Glomerular visceral epithelial cell (primary cell): ENCODE measurements at regions not wholly inside any gene's neighbourhood (a gene's known extent, or its start where the extent isn't known, plus 50 kb on each side); places are given as distances from the start of the nearest gene placed in this dataset.

Source experiments
- DNase-seq: peaks from one replicate; pipeline ENCODE4 v3.0.0-alpha.2; 2016; ENCODE audit errors: extremely low spot score

DNA sequence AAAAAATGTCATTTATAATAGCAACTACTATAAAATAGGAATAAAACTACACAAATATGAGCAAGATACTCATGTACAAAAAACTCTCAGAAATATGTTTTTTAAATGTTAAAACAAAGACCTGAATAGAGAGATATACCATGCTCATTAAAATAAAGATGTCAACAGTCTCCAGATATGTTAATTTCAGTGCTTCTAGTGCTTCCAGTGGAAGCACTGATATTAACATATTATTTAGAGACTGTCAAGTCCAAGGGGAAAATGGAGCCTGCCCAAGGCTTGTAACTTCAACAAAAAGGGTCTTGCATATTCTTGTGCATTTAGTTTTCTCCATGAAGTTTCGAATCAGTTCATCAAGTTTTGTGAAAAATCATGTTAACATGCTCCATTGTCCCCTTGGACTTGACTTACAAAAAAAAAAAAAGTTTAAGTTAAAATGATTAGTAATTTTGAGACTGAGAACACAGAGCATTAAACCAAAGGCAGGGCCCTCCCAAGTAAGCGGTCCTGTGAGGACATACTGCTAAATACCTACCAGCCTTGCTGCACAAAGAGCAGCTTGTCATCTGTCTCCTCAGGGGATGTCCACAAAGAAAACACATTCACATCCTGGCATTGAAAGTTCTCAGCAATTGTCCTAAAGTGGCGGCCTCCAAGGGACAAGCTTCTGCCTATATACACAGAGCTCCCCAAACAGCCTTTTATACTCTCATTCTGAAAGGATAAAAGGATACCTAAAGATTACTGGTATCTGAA is 501.9 kb upstream of the CHAC2 start:
- DNase-seq, result no peak

DNA sequence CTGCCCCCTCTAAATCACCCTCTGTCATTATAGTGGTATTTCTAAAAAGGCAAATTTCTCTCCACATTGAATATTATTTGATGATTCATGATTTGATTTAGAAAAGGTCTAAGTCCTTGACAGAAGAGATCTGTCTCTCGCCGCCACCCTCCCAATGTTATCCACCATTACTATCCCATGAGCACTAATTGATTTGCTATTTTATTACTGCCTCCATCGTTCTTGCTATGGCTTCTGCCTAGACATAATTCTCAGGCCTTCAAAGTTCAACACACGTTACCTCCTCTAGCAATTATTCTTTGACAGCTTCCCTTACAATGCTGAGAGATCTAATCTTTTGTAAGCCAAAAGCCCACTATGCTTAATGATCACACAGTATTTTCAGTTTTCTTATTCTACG is 507.0 kb upstream of the CHAC2 start:
- DNase-seq, result no peak

DNA sequence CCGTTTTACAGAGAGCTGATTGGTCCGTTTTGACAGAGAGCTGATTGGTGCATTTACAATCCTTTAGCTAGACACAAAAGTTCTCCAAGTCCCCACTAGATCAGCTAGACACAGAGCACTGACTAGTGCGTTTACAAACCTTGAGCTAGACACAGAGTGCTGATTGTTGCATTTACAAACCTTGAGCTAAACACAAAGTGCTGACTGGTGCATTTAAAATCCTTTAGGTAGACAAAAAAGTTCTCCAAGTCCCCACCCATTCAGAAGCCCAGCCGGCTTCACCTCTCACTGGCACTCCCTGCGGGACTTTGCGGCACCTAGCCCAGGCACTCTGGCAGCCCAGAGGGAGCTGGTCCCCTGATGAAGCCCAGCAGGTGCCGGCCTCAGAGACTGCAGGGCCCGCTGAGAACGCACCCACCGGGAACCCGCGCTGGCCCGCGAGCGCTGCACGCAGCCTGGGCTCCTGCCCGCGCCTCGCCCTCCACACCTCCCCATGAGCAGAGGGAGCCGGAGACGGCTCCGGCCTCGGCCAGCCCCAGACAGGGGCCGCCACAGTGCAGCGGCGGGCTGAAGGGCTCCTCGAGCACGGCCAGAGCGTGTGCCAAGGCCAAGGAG is 508.1 kb upstream of the CHAC2 start:
- DNase-seq, result no peak

DNA sequence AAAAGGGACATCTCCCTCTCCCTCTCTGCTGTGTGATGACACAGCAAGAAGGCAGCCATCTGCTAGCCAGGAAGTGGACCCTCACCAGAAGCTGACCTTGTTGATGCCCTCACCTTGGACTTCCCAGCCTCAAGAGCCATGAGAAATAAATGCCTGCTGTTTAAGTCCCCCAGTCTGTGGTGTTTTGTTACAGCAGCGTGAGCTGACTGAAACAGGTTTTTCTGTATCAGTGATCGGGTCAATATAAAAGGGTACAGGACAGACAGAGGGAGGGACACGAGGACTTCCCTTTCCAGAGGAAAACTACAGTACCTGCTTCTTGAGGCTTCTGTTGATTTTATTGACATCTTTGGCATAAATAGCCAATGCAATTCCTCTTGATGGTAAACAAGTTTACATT is 510.3 kb upstream of the CHAC2 start:
- DNase-seq, result no peak

DNA sequence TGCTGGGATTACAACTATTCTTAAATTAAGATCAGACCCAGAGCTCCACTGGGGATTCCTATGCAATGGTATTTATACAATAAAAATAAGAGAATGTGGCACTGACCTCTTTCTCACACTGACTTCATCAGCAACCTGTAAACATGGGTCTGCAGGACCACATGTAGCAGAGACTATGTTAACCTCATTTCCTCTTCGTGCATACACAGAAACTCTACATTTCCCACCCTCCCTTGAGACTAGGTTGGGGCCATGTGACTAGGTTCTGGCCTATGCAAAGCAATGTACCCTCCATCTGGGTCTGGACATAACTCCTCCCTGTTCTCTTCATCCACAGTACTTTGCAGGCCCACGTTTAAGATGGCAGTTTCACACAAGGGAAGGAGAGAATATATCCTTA is 514.4 kb upstream of the CHAC2 start:
- DNase-seq, result no peak

DNA sequence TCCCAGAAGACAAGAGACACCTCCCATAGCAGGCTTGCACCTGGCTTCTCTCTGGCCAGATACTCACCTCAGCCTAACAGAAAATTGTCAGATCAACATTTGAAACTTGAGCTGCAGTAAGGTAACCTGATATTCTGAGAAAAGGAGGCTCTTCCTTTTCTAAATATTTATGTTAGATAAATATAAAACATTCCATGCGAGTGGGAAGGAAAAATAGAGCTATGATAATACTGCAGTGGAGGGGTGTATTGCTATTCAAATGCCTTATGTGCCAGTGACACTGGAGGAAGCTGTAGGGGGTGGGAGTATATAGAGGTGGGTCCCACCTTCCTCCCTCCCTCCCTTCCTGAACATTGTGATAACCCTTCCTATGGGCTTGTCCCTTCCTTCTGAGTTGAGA is 515.5 kb upstream of the CHAC2 start:
- DNase-seq, result no peak

DNA sequence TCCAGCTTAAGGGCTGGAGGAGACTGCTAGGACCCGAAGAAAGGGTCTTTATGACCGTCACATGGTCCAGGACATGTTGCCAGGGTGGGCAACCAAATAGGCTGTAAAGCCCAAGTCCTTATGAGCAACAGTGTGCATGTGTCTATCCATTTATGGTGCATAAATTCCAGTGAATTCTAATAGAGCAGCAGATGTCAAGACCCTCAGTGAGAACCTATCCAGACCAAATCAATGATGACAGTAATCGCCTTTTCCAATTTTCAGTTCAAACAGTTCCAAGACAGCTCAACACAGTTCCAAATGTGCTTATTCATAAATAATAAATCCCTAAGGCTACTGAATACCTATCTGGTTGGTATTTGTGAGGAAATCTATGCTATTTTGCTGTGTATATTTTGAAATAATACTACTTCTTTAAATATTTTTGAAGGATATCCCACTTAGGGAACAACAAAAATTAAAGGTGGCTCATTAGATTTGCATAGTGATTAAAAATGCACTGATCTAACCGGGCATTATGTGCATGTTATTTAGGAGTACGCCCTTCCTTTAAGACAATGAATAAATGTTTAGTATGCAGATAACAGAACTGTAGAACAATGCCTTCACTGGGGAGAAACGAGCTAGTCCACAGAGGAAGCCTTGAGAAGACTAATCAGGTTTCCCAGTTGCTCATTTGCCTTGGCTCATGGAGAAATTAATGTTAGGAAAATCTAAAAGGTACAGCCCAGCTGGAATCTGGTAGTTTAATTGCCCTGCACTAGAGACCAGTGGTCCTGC is 519.5 kb upstream of the CHAC2 start:
- no peak for DNase-seq

DNA sequence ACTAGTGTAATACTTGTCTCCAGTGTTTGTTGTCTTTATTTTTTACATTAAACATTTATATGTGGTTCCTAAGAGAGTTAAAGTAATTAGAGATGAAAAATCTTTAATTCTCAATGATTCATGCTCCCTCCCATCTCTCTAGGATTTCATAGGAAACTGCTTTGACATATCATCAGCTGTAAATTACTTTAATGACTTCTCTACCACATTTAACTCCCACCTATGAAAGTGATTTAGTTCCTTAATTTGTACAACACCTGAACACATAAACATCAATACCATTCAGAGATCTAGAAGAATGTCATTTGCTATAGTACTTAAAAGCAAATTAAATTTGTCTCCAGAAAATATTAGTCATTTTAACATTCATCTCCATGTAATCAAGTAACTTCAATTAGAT is 524.2 kb upstream of the CHAC2 start:
- no peak for DNase-seq

DNA sequence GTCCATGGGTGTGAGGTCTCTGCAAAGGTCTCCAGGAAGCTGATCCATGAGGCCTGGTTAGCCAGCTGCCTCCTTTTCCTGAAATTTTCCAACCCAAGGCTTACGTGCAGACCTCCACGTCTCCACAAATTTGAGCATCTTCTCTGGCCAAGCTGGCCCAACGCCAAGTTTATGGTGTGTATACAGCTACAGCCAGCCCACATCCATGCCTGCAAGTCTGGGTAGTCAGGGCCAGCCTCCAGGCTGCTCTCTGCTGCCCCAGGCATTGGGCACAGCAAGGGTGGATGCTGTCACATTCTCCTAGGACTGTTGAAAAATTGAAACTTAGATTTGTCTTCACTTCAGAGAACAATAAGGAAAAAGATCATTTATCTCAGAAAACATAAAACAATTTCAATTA is 525.5 kb upstream of the CHAC2 start:
- DNase-seq, result no peak

DNA sequence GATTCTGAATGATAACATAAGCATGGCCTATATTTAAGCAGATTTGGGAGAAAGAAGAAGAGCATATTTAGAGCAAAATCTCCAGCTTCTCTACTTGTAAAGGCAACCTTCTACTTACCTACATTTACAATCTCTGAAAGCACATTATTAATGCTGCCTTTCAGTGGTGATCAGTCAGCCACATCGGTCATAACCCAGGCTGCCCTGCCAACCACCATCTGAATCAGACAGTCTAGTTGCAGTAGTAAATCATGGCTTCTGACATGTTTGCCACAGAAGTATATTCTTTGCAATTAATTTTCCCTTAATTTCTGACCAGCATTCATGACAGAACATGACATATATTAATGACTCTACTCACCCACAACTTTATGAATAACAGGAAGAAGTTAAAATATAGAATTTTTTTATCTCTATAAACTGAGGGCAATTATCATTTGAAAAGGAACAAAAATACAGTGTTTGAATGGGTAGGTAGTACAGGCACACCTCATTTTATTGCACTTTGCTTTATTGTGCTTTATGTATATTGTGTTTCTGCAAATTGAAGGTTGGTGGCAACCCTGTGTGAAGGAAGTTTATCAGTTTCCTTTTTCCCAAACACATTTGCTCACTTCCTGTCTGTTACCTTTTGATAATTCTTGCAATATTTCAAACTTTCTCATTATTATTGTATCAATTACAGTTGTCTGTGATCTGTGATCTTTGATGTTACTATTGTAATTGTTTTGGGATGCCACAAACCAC is 531.6 kb upstream of the CHAC2 start:
- peak; percentile 59 for DNase-seq

DNA sequence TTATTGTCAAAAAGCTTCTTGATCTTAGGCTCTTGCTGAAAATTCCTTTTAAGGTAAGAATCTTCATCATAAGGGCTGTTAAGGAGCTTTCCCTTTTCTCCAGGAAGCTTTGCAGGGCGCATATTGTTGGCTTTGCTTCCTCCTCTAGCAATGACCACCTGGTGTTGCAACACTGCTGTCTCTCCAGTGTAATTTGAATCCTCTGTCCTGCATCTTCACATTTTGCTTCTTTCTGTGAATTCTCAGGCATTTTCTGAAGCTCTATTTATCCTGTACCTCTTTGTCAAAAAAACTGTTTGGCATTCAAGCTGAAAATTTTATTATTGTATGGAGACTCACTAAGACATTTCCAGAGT is 533.1 kb upstream of the CHAC2 start:
- DNase-seq, result peak; percentile 8

DNA sequence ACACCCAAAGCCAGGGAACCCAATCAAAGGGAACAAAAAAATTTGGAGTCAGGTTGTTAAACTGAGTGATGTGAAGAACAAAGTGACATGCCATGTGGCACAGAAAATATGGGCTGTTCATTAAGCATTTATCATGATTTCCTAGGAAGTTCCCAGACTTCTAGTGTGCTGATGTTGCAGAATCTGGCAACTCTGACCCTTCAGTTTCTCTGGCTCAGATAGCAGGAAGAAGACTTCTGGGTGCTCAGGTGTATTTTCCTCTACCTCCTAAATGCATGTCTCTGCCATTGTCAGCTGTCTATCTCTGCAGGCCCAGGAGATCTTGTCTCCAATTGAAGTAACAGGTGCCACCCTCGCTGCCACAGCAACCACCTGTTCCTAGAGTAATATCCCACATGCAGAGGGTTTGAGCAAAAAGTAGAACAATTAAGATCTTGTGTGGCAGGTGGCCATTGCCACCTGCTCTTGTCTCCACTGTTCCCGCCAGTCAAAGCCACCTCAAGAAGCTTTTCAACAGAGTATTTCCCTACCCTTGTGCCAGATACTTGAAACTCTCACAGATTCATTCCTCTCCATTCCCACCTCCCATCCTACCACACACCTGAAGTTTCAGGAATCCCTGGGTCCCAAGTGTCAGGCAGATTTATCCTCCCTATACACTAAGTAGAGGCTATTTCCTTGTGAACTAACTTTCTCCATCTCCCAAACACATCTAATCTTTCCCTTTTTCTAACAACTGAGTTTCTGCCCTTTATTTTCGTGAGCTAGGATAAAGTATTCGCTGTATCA is 533.7 kb upstream of the CHAC2 start:
- DNase-seq, result no peak

DNA sequence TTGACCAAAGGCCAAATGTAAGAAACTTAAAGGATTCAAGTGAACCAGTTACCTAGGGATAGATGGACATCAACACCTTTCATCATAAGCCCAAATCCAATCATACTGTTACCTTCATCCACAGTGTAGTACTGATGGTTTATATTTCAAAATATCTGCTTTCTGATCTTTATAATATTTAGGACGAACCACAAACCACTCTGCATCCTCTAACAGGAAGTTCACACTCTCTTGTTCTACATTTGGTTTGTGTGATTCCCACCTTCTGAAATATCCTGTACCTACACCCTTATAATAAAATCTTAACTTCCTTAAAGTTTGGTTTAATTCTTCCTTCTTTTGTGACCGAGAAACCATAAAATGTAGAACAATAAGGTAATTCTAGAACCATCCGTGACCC is 535.7 kb upstream of the CHAC2 start:
- no peak for DNase-seq

DNA sequence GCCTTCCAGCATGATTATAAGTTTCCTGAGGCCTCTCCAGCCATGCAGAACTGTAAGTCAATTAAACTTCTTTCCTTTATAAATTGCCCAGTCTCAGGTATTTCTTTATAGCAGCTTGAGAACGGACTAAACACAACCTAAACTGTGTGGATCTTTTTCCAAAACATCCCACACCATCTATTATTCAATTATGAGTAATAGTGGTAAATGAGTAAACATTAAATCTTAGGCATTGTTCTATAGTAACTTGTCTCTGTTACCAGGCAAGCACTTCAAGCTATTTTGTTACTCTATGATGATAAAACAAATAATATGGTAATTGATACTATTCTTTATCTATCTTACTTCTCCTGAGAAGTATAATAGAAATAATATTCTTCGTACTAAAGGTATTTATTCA is 536.9 kb upstream of the CHAC2 start:
- no peak for DNase-seq

DNA sequence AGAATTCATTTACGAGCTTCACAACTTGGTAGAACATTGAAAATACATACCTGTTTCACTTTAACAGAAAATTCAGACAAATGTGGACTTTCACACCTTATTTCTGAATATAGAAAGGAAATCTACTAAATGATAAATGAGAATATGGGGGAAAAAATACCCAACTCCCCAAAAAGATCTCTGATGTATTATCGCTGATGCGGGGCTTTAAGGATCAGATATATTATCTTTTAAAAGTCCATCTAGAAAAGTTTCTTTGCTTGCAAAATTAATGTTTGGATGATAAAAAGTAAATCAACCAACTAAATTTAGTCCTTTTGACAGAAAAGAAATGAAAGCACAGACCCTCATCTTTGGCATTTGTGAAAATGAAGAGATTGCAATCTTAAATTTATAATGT is 540.1 kb upstream of the CHAC2 start:
- DNase-seq, result no peak

DNA sequence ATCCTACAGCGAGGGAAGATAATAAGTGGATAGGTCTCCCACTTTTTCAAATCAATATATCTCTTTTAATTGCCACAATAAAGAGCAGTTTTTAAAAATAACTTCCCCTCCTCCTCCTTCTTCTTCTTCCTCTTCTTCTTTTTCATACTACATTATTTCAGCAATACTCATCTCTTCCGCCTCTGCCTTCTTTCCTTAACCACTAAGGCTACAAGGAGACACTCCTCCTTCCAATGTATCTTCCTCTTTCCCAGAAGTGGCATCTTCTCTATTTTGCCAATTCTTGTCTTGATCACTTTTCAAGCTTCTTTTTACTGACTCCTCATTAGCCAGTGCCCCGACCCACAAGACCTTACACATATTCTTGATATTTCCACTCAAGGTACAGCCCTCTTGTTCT is 546.6 kb upstream of the CHAC2 start:
- DNase-seq, result no peak

DNA sequence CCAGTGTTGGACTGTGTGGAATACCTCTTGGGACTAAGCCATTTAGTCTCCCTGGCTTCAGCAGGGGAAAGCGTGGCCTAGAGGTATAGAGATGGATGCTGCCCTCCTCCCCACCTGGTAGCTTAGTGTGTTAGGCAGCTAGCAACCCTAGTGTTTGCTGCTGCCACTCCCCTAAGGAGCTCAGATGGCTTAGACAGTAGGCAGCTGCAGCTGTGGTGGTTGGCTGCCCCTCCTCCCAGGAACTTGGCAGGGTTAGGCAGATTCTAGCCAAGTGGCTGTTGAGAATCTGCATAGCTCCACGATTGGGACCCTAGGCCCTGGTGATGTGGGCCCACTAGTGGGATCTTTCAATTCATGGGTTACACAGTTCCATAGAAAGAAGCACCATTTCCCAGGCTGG is 550.4 kb upstream of the CHAC2 start:
- DNase-seq, result no peak

DNA sequence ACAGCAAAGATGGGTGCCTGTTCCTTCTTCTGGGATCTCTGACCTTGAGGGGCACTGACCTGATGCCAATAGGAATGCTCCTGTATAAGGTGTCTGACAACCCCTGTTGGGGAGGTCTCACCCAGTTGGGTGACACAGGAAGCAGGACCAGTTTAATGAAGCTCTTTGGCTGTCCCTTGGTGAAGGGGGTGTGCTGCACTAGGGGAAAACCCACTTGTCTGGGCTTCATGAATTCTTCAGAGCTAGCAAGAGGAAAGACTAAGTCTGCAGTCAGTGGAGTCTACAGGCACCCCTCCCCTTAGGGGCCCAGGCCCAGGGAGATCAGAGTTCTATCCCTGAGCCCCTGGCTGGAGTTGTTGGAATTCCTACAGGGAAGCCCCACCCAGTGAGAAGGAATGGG is 550.8 kb upstream of the CHAC2 start:
- no peak for DNase-seq

DNA sequence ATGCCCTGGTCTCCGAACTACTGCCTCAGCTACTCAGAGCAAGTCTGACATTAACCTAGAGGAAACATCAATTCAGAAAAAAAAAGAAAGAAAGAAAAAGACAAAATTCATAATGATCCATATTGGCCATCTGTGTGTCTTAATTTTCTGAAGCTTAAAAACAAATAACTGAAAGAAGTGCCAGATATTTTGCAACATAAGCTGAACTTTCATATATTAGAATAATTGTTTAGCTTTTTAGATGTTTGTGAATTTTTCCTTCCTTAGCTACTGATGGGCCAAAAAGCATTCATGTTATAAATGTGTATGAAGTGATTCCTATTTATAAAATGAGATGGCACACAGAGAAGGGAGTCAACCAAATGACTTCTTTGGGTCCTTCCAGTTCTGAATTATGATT is 555.0 kb upstream of the CHAC2 start:
- no peak for DNase-seq

DNA sequence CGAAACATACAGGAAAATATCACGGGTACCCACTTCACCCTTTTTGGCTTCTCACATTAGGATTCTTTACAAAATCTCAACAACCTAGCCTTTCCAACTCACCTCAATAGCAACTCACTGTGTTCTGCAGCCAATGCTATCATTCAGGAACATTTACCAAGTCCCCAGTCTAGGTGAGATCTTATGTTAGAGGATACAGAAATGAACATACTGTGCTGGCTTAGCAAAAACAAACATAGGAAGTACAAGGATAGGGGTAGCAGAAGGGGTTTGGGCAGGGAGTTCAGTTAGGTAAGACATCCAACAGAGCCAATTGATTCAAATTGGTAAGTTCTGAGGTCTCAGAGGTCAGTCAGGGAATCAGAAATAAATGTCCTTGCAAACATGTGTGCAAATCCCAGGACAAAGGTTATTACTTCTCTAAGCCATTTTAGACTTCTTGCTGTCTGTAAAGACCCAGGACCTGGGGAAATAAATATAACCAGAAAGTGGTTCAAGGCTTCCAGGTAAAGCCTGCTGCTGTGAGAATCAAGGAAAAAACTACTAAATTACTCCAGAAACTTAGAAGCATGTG is 556.3 kb upstream of the CHAC2 start:
- DNase-seq, result no peak

DNA sequence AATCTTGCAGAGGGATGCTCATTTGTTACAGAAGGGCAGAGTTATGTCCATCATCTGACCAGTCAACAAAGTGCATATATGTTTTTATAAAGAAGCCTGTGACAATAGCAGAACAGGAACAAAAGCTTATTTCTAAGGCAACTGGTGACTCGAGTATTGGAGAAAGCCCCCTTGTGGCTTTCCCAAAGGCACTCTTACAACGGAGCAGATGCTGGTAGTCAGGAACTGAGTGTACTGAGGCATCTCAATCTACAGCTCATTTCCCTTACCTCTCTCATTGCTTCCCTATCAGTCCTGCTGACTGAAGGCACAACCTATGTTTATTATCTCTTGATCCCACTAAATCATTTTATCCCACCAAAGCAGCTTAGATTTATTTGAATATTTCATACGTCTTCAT is 557.1 kb upstream of the CHAC2 start:
- DNase-seq, result no peak
